SW480 (cell line): ENCODE measurements at regions not wholly inside any gene's neighbourhood (a gene's known extent, or its start where the extent isn't known, plus 50 kb on each side); places are given as distances from the start of the nearest gene placed in this dataset.

ENCODE experiments used
- DNase-seq: peaks from one replicate; pipeline ENCODE4 v3.0.0-alpha.2; 2016; ENCODE audit warnings: low spot score

DNA sequence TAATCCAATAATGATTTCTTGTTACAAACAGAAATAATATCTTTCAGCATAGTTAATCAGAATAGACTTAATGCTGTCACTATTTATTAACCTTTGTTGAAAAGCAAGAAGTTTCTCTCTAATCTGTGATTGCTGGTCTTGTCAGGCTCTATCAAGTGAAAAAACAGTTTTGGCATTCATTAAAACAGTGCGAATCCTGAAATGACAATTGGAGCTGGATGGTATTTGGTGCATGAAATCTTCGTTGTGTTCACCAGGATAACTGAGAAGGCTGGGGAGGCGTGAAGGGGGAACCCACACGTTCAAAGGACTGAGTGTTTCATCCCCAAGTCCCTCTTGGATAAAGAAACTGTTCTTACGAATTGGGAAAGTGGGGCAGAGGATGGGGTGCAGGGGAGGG, 190.2 kb upstream of the MYL2 start:
- DNase-seq = no peak

- DNase-seq = no peak
These were observed 188.3 kb upstream of the MYL2 start for GRCh38 chr12:111108726-111109125.

- no peak for DNase-seq
These were observed 187.2 kb upstream of the MYL2 start for GRCh38 chr12:111107392-111108178.

GRCh38 chr12:111105294-111105693, 184.9 kb upstream of the MYL2 start:
- no peak for DNase-seq

DNA sequence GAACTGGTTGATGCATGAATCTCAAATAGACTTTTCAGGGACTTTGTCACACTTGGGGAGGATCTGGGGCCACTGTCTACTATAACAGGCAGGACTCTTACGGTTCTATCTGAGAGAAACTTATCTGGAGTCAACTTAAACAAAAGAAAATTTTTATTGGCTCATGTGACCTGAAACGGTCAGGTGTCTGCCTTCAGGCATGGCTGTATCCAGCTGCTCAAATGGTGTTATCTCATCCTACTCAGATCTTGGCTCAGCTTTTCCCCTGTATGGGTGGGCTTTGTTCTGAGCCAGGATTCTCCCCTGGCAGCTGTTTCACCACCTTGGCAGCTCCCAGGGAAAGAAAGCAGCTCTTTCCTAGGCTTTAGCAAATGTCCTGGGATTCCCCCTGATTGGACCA, 183.2 kb upstream of the MYL2 start:
- DNase-seq = no peak

DNA sequence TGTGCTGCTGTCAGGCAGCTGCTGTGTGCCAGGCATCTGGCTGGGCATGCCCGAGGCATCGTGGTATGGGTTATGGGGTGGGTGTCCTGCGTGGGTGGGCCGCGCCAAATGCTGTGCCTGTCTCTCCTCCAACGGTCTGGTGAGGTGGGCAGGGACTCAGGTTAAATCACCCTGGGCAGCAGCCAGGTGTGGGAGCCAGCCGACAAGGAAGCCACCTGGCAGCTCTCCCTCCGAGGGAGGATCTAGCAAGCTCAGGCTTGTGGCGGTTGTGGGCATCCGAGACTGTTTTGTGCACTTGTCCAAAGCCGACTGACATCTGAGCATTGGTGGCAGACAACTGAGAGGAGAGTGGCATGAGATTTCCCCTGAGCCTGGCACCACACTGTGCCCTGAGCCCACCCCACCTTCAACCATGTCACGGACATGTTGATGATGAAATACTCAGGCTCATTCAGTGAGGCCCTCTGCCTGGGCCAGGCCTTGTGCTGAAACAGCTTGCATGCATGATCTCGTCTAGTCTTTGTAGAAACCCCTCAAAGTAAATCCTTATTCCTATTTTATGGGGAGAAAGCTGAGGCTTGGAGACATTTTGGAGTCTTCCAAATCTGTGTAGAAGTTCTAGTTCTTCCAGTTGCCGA, 181.8 kb upstream of the MYL2 start:
- no peak for DNase-seq

DNA sequence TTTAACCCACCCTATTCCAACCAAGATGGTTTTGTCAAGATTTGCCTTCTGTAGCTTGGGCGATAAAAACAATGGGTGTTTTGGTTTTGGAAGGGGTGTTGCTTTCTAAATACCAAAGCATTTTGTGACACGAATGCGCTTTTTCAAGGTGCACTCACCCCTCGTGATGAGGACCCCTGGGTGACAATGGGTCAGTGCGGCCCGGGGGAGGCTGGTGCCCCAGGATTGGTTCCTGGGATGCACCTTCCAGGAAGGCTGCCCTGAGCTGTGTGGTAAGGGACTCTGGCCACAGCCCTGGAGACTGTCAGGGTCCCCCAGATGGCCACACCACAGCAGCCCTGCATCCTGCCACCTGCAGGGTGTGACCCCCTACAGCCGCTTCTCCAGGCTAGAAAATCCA, 180.6 kb upstream of the MYL2 start:
- no peak for DNase-seq

DNA sequence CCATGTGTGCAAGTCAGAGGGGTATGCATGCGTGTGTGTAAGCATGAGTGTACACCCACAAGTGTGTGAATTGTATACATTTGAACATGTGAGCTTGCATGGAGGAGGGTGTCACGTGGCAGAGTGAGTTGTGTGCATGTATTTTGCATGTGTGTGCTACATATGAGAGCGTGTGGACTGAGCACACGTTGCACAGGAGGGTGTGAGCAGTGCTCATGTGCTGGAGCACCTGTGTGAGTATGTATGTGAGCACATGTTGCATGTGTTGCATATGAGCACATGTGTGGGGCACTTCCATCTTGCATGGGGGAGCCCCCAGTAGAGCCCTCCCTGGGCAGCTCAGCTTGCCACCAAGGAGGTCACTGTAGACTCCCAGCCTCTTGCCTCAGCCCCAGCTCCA, 180.2 kb upstream of the MYL2 start:
- DNase-seq = no peak

DNA sequence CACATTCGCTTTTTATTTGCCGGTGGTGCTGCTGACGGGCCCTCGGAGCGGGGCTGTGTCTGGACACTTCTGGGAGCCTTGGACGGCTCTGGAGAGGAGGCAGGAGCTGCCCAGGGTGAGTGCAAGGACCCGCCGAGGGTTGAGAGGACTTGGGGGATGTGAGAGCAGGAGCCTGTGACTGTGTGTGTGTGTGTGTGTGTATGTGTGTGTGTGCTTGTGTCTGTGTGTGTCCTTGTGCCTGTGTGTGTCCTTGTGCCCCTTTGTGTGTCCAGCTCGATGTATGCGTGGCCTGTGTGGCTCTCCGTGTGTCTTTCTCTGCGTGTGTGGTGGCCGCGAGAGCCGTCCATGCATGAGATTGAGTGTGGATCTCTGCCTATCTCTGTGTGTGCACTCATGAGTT, 179.6 kb upstream of the MYL2 start:
- DNase-seq = no peak

DNA sequence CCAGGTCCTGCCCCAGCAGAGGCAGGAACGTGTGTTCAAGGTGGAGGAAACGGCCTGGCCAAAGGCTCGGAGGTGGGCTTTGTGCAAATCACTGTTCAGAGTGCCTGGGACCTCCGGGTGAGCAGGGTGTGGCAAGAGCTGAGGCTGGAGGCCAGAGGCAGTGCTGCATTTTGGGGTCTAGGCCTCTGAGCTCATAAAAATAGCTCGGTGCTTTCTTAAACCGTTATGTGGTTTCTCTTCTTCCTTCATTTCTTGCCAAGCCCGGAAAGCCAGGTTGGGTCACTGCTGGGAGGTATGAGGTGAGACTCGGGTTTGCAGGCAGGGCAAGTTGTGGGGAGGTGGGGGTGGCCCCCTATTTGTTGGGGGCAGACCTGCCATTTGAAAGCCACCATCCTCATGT, 178.8 kb upstream of the MYL2 start:
- no peak for DNase-seq

GRCh38 chr12:111094157-111095010, 174.0 kb upstream of the MYL2 start:
- no peak for DNase-seq

DNA sequence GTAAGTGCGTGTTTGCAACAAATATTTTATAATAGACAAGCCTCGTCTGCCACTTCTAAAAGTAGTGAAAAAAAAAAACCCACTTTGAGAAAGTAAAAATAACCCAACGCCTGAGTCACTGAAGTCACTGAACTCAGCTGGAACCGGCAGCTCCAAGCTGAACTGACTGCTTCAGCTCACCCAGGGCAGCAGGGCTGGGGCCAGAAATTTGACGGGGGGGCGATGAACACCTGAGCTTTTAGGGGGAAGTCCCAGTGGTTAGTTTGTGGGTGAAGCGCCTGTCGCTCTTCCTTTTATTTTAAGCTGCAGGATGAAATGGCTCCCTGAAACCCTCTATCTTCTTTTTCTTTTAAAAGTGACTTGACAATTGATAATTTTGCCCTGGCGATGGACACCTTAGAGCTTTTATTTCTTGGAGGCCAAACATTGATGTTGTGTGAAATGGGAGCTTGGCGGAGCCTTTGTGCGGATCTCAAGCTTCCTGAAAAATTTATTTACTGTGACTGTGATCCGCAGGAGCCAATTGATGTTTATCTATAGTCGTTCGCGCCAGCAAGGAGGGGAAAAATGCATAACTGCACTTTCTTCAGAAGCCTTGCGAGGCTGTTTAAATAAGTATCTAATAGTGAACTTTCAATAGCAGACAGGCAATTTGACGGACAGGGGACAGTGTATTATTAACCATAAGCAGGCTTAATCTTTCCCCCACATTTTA, 173.2 kb upstream of the MYL2 start:
- no peak for DNase-seq

- no peak for DNase-seq
These were observed 170.7 kb upstream of the MYL2 start for GRCh38 chr12:111091051-111091450.

- no peak for DNase-seq
These were observed 169.2 kb upstream of the MYL2 start for GRCh38 chr12:111089616-111090015.

- no peak for DNase-seq
These were observed 168.0 kb upstream of the MYL2 start for GRCh38 chr12:111088409-111088808.

GRCh38 chr12:111086947-111087700, 166.7 kb upstream of the MYL2 start:
- DNase-seq = no peak

DNA sequence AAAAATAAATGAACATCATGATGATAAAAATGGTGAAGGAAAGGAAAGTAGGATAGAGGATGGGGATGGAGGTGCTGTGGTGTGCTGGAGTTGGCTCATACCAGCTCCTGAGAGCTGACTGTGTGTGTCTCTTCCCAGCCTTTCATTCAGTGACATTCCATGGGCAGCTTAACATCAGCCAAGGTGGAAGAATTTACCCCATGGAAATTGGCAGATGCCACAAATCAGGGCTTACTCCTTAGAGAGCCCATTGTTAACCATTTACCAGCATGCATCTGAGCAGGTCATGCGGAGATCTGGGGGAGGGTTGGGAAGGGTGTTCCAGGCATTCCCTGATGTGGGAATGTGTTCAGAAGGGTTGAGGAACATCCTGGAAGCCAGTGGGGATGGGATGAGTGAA, 164.7 kb upstream of the MYL2 start:
- no peak for DNase-seq

DNA sequence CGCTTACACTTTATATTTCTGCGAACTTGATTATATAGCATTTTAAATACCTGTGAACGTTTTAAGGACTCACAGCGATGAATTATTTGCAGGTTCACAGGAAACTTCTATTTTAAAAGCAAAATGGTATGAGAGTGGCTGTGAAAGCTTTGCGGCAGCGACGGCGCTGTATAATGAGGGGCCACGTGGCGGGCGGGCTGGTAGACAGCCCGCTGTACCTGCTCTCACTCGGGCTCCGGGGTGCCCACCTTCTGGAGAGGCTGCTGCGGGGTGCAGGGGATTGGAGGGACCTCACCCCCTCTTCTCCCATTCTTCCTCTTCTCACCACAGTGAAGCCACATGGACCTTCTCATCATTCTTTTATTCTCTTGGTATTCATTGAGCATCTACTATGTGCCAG, 164.2 kb upstream of the MYL2 start:
- DNase-seq = no peak

- DNase-seq = no peak
These were observed 163.8 kb upstream of the MYL2 start for GRCh38 chr12:111084158-111084557.

- no peak for DNase-seq
These were observed 161.2 kb upstream of the MYL2 start for GRCh38 chr12:111081600-111081999.

DNA sequence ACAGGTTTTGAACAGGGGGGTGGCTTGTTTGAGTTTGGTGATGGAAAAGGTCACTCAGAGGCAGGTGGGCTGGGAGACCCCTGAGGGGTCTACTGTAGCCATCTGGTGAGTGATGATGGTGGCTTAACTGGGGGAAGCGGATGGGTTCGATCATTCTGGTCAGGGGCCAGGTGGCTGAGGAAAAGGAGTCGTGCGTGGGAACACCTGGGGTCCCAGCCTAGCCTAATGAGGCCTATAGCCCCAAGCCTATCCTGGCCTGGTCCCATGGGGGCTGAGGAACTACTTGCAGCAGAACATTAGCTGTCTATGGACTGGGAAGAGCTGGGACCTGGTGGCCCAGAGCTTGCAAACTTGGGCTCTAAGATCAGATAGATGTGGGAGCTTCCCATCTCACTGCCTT, 158.4 kb upstream of the MYL2 start:
- DNase-seq = no peak
